Vagina (tissue), 2 donors: ENCODE measurements at regions not wholly inside any gene's neighbourhood (a gene's known extent, or its start where the extent isn't known, plus 50 kb on each side); places are given as distances from the start of the nearest gene placed in this dataset.

Source experiments
- DNase-seq, 2 donors: peaks; one replicate each; pipeline ENCODE4 v3.0.0-alpha.2; 2017; ENCODE audit errors: extremely low spot score in 2 of 2
- H3K27ac ChIP-seq: fragments of 200-600 bp; sonication (generic); one replicate; pipeline ENCODE4 v1.5.1; 2019
- H3K27me3 ChIP-seq: fragments of 200-600 bp; sonication (generic); one replicate; pipeline ENCODE4 v1.5.1; 2019
- H3K36me3 ChIP-seq, 2 donors: fragments of 200-600 bp; sonication (generic); one replicate each; pipeline ENCODE4 v1.5.1; 2017 to 2019
- H3K4me1 ChIP-seq: fragments of 200-600 bp; sonication (generic); one replicate; pipeline ENCODE4 v1.5.1; 2019
- H3K4me3 ChIP-seq, 2 donors: fragments of 200-600 bp; sonication (generic); 1 replicate in 1 of 2; 2 replicates in 1 of 2; pipeline ENCODE4 v1.5.1; 2016 to 2019
- H3K9me3 ChIP-seq: fragments of 200-600 bp; sonication (generic); one replicate; pipeline ENCODE4 v1.5.1; 2019
- POLR2A ChIP-seq, 2 donors: fragments of 450-650 bp; IDR thresholded peaks; one replicate each; pipeline ENCODE4 v1.6.1; 2017; ENCODE audit warnings: antibody characterized with exemption in 2 of 2, mild to moderate bottlenecking in 2 of 2, moderate library complexity in 2 of 2
- POLR2AphosphoS5 ChIP-seq, 2 donors: sonication (generic); formaldehyde crosslinking; IDR thresholded peaks; one replicate each; pipeline ENCODE4 v1.9.0; 2017; ENCODE audit warnings: antibody characterized with exemption in 2 of 2, mild to moderate bottlenecking in 2 of 2, low read depth in 1 of 2; ENCODE audit not compliant: insufficient read depth in 1 of 2
- intact Hi-C: fragments of 100-400 bp; cut with DNase I; formaldehyde crosslinking; loops from one replicate; pipeline ENCODE4 v1.15.1; 2023
- TF ChIP-seq, protein P1 (sequence below), 3 experiments: fragments of 450-650 bp in 2 of 3; fragments of 200-600 bp in 1 of 3; sonication (generic) in 1 of 3; IDR thresholded peaks; one replicate each; pipeline ENCODE4 v1.5.1; 2017 to 2019; ENCODE audit warnings: antibody characterized with exemption in 3 of 3, mild to moderate bottlenecking in 2 of 3, moderate library complexity in 2 of 3

DNA sequence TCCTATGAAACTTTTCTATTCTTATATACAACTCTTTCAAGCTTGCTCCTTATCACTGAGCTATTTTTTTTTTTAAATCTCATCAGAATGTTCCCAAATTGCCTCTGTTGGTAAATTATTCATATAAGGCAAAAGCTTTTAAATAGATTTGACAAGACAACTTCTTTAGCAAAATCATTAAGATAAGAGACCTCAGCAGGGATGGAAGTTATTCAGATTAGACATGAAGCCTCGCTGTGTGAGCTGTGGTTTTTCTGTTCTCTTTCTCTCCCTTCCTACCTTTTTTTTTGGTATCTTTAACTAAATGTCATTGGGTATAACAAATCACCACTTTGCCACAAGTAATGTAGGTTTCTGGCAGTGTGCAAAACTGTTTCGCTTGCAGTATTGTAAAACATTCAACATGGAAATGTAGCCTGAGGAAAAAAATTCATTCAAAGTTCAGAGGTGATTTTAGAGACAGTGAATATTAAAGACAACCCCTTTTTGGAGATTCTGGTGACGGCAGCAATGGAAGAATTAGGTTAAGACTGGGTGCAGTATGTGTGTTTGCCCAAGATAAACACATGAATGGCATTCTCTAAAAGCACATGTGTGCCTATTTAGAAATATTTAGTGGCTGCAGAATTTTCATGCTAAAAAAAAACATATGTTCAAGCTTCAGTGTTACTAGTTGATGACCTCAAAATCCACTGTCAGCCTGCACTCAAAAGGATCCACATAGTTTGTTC lies 467.1 kb downstream of the ZNF608 start:
- TF ChIP-seq, protein P1, sequence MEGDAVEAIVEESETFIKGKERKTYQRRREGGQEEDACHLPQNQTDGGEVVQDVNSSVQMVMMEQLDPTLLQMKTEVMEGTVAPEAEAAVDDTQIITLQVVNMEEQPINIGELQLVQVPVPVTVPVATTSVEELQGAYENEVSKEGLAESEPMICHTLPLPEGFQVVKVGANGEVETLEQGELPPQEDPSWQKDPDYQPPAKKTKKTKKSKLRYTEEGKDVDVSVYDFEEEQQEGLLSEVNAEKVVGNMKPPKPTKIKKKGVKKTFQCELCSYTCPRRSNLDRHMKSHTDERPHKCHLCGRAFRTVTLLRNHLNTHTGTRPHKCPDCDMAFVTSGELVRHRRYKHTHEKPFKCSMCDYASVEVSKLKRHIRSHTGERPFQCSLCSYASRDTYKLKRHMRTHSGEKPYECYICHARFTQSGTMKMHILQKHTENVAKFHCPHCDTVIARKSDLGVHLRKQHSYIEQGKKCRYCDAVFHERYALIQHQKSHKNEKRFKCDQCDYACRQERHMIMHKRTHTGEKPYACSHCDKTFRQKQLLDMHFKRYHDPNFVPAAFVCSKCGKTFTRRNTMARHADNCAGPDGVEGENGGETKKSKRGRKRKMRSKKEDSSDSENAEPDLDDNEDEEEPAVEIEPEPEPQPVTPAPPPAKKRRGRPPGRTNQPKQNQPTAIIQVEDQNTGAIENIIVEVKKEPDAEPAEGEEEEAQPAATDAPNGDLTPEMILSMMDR (IDR thresholded peaks at IDR 0.05): no peak
- no peak for TF ChIP-seq POLR2AphosphoS5 (IDR thresholded peaks at IDR 0.05; ENCODE audit: insufficient read depth in 1 of 2, low read depth in 1 of 2)
- TF ChIP-seq POLR2A (IDR thresholded peaks at IDR 0.05): no peak

GRCh38 chr5:124278636-124279035 lies 467.8 kb downstream of the ZNF608 start:
- no peaks in the 10 kb centered on the region for H3K36me3 ChIP-seq
- H3K27me3 ChIP-seq: no peaks in the 10 kb centered on the region
- H3K4me3 ChIP-seq: no peak overlapping the region
- TF ChIP-seq, protein P1 (IDR thresholded peaks at IDR 0.05): no peak
- TF ChIP-seq POLR2A (IDR thresholded peaks at IDR 0.05) (no peak), POLR2AphosphoS5 (IDR thresholded peaks at IDR 0.05; ENCODE audit: insufficient read depth in 1 of 2, low read depth in 1 of 2) (no peak)
- no peak overlapping the region for H3K27ac ChIP-seq
- no peak for DNase-seq
- intact Hi-C loops: no loop called here
- no peaks in the 10 kb centered on the region for H3K4me1 ChIP-seq
- H3K9me3 ChIP-seq: no peaks in the 10 kb centered on the region

More for the DNA sequence above, 467.1 kb downstream of the ZNF608 start:
- Histone ChIP-seq H3K27ac (no peak overlapping the region), H3K4me3 (no peak overlapping the region), H3K9me3 (no peaks in the 10 kb centered on the region), H3K36me3 (no peaks in the 10 kb centered on the region), H3K27me3 (no peaks in the 10 kb centered on the region), H3K4me1 (no peaks in the 10 kb centered on the region)
- intact Hi-C loops: no loop called here
- DNase-seq: no peak

- H3K9me3 ChIP-seq: no peaks in the 10 kb centered on the region
- no peaks in the 10 kb centered on the region for H3K4me1 ChIP-seq
- intact Hi-C loops: no loop called here
- TF ChIP-seq, protein P1 (IDR thresholded peaks at IDR 0.05): no peak
- TF ChIP-seq POLR2AphosphoS5 (IDR thresholded peaks at IDR 0.05; ENCODE audit: insufficient read depth in 1 of 2, low read depth in 1 of 2) (no peak), POLR2A (IDR thresholded peaks at IDR 0.05) (no peak)
- H3K36me3 ChIP-seq: no peaks in the 10 kb centered on the region
- no peaks in the 10 kb centered on the region for H3K27me3 ChIP-seq
- DNase-seq: no peak
- H3K4me3 ChIP-seq: no peak overlapping the region
- no peak overlapping the region for H3K27ac ChIP-seq
Measured at GRCh38 chr5:124277767-124278545, 468.5 kb downstream of the ZNF608 start.

DNA sequence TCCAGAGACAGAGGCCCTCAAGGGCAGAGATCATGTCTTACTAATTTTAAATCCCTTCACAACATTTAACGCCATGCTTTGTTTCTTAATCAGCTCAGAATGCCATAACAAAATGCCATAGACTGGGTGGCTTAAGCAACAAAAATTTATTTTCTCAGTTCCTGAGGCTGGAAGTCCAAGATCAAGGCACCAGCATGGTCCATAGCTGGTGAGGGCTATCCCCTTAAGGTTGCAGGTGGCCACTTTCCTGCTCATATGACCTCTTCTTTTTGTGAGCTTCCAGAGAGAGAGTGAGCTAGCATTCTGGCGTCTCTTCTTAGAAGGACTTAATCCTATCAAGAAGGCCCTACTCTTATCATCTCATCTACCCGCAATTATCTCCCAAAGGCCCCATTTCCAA lies 470.3 kb downstream of the ZNF608 start:
- Histone ChIP-seq H3K9me3 (no peaks in the 10 kb centered on the region), H3K4me3 (no peak overlapping the region), H3K27me3 (no peaks in the 10 kb centered on the region), H3K27ac (no peak overlapping the region), H3K36me3 (no peaks in the 10 kb centered on the region), H3K4me1 (no peaks in the 10 kb centered on the region)
- no peak for DNase-seq
- intact Hi-C loops: no loop called here
- TF ChIP-seq POLR2A (IDR thresholded peaks at IDR 0.05): no peak
- TF ChIP-seq POLR2AphosphoS5 (IDR thresholded peaks at IDR 0.05; ENCODE audit: insufficient read depth in 1 of 2, low read depth in 1 of 2): no peak
- TF ChIP-seq, protein P1 (IDR thresholded peaks at IDR 0.05): no peak

- intact Hi-C loops: no loop called here
- DNase-seq: no peak
- TF ChIP-seq POLR2AphosphoS5 (IDR thresholded peaks at IDR 0.05; ENCODE audit: insufficient read depth in 1 of 2, low read depth in 1 of 2) (no peak), POLR2A (IDR thresholded peaks at IDR 0.05) (no peak)
- TF ChIP-seq, protein P1 (IDR thresholded peaks at IDR 0.05): no peak
- H3K4me3 ChIP-seq: no peak overlapping the region
- H3K9me3 ChIP-seq: no peaks in the 10 kb centered on the region
- H3K36me3 ChIP-seq: no peaks in the 10 kb centered on the region
- H3K27me3 ChIP-seq: no peaks in the 10 kb centered on the region
- no peaks in the 10 kb centered on the region for H3K4me1 ChIP-seq
- H3K27ac ChIP-seq: no peak overlapping the region
Measured at GRCh38 chr5:124274949-124275348, 471.5 kb downstream of the ZNF608 start.
